ENCODE measurements at regions not wholly inside any gene's neighbourhood (a gene's known extent, or its start where the extent isn't known, plus 50 kb on each side); places are given as distances from the start of the nearest gene placed in this dataset.

GRCh38 chr19:31562966-31563612 lies 213.9 kb upstream of the TSHZ3 start:
- no peak overlapping the region for H3K4me3 ChIP-seq (ENCODE audit: low read length)
- DNase-seq (ENCODE audit: low read depth): no peak
- TF ChIP-seq, protein P1, sequence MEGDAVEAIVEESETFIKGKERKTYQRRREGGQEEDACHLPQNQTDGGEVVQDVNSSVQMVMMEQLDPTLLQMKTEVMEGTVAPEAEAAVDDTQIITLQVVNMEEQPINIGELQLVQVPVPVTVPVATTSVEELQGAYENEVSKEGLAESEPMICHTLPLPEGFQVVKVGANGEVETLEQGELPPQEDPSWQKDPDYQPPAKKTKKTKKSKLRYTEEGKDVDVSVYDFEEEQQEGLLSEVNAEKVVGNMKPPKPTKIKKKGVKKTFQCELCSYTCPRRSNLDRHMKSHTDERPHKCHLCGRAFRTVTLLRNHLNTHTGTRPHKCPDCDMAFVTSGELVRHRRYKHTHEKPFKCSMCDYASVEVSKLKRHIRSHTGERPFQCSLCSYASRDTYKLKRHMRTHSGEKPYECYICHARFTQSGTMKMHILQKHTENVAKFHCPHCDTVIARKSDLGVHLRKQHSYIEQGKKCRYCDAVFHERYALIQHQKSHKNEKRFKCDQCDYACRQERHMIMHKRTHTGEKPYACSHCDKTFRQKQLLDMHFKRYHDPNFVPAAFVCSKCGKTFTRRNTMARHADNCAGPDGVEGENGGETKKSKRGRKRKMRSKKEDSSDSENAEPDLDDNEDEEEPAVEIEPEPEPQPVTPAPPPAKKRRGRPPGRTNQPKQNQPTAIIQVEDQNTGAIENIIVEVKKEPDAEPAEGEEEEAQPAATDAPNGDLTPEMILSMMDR (conservative IDR thresholded peaks at IDR 0.05; ENCODE audit: low read depth, low read length): no peak

DNA sequence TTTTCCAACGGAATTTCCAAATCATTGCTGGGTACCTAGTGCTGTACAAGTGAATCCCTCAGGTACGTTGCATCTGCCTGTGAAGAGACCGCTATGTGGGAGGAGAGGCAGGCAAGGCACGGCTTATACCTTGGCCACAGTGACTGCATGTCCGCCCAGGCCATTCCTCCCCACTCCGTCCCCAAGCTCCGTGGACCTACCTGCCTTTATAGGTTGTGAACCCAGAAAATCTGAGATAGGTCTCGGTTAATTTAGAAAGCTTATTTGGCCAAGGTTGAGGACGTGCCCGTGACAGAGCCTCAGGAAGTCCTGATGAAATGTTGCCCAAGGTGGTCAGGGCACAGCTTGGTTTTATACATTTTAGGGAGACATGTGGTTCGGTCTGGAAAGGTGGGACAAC lies 218.5 kb upstream of the TSHZ3 start:
- no peak for DNase-seq (ENCODE audit: low read depth)

DNA sequence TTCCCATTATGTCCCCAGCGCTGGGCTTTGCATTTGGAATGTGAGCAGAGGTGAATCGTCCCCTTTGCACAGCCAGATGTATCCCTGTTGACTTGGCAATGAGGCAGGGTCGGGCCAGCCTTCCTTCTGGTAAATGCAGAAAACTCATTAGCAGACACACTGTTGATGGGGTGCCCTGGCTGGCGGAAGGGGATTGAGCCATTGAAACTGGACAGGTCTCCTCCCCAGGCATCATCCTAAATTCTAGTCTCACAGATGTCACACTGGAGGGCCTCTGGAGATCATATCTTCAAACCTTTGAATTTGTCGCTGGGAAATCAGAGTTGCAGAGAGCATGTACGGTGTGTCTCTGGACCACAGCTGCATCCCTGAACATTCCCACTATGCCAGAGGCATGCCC lies 219.5 kb upstream of the TSHZ3 start:
- H3K4me3 ChIP-seq (ENCODE audit: low read length): no peak overlapping the region
- TF ChIP-seq, protein P1 (conservative IDR thresholded peaks at IDR 0.05; ENCODE audit: low read depth, low read length): no peak
- DNase-seq (ENCODE audit: low read depth): no peak

More for the DNA sequence above, 218.5 kb upstream of the TSHZ3 start:
- H3K4me3 ChIP-seq (ENCODE audit: low read length): no peak overlapping the region
- TF ChIP-seq, protein P1 (conservative IDR thresholded peaks at IDR 0.05; ENCODE audit: low read depth, low read length): no peak

DNA sequence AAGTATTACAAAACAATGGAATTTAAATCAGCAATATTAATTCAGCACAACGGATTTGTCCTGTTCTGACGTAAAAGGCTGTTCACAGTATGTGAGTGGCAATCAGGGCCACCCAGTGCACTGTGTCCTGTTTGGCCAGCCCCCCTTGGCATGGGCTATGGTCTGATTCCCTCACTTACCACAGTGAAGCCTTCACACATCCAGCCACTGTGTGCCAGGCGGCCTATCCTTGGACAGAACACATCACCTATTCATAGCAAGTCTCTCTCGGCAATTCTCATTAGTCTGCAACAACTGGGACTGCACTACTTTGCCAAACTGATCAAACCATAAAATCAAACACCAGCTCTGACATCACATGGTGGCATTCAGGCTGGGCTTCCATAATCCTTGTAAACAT lies 221.5 kb upstream of the TSHZ3 start:
- H3K4me3 ChIP-seq (ENCODE audit: low read length): no peak overlapping the region
- TF ChIP-seq, protein P1 (conservative IDR thresholded peaks at IDR 0.05; ENCODE audit: low read depth, low read length): no peak
- DNase-seq (ENCODE audit: low read depth): no peak

- no peak for DNase-seq (ENCODE audit: low read depth)
- TF ChIP-seq, protein P1 (conservative IDR thresholded peaks at IDR 0.05; ENCODE audit: low read depth, low read length): no peak
- no peak overlapping the region for H3K4me3 ChIP-seq (ENCODE audit: low read length)
These were observed 223.1 kb upstream of the TSHZ3 start for GRCh38 chr19:31572102-31572975.

- TF ChIP-seq, protein P1 (conservative IDR thresholded peaks at IDR 0.05; ENCODE audit: low read depth, low read length): no peak
These were observed 223.7 kb upstream of the TSHZ3 start for GRCh38 chr19:31572976-31573298.

More at GRCh38 chr19:31572976-31573298, 223.7 kb upstream of the TSHZ3 start:
- H3K4me3 ChIP-seq (ENCODE audit: low read length): no peak overlapping the region
- no peak for DNase-seq (ENCODE audit: low read depth)
